ENCODE measurements at regions not wholly inside any gene's neighbourhood (a gene's known extent, or its start where the extent isn't known, plus 50 kb on each side); places are given as distances from the start of the nearest gene placed in this dataset.

GRCh38 chr22:48353116-48353947 is 1474.3 kb downstream of the BRD1 start:
- DNase-seq, result no peak

- no peak for DNase-seq
These were observed 1475.4 kb downstream of the BRD1 start for GRCh38 chr22:48352086-48352911.

GRCh38 chr22:48351376-48352085 is 1476.1 kb downstream of the BRD1 start:
- no peak for DNase-seq

- DNase-seq, result no peak
These were observed 1477.2 kb downstream of the BRD1 start for GRCh38 chr22:48350456-48350855.

GRCh38 chr22:48348855-48349254 is 1478.8 kb downstream of the BRD1 start:
- DNase-seq, result no peak

GRCh38 chr22:48347311-48347710 is 1480.4 kb downstream of the BRD1 start:
- DNase-seq, result no peak

GRCh38 chr22:48346911-48347310 is 1480.8 kb downstream of the BRD1 start:
- no peak for DNase-seq

GRCh38 chr22:48346311-48346710 is 1481.4 kb downstream of the BRD1 start:
- no peak for DNase-seq

- no peak for DNase-seq
These were observed 1482.0 kb downstream of the BRD1 start for GRCh38 chr22:48345631-48346030.

GRCh38 chr22:48343461-48343860 is 1484.2 kb downstream of the BRD1 start:
- DNase-seq, result no peak

GRCh38 chr22:48342732-48343131 is 1484.9 kb downstream of the BRD1 start:
- DNase-seq, result no peak

GRCh38 chr22:48342016-48342415 is 1485.7 kb downstream of the BRD1 start:
- no peak for DNase-seq

GRCh38 chr22:48340727-48341709 is 1486.7 kb downstream of the BRD1 start:
- no peak for DNase-seq

GRCh38 chr22:48340191-48340590 is 1487.5 kb downstream of the BRD1 start:
- DNase-seq, result no peak

GRCh38 chr22:48338793-48339705 is 1488.6 kb downstream of the BRD1 start:
- no peak for DNase-seq

GRCh38 chr22:48337957-48338792 is 1489.5 kb downstream of the BRD1 start:
- no peak for DNase-seq

GRCh38 chr22:48336339-48337060 is 1491.2 kb downstream of the BRD1 start:
- DNase-seq, result no peak

GRCh38 chr22:48335442-48336139 is 1492.1 kb downstream of the BRD1 start:
- no peak for DNase-seq

GRCh38 chr22:48334971-48335370 is 1492.7 kb downstream of the BRD1 start:
- no peak for DNase-seq

Measured in 8988T (cell line).